OCI-LY1 (cell line): ENCODE measurements at regions not wholly inside any gene's neighbourhood (a gene's known extent, or its start where the extent isn't known, plus 50 kb on each side); places are given as distances from the start of the nearest gene placed in this dataset.

Experiments
- CTCF ChIP-seq: fragments of 200-600 bp; sonication (generic), shearing (Covaris generic); IDR thresholded peaks from 2 replicates; pipeline ENCODE4 v1.5.1; 2017; ENCODE audit warnings: mild to moderate bottlenecking, antibody characterized with exemption, low read length, moderate library complexity, mixed read lengths
- EZH2 ChIP-seq: fragments of 200-600 bp; sonication (generic), shearing (Covaris generic); IDR thresholded peaks from 2 replicates; pipeline ENCODE4 v1.8.0; 2017; ENCODE audit warnings: borderline replicate concordance, mixed run types, mild to moderate bottlenecking, antibody characterized with exemption, low read length, moderate library complexity, mixed read lengths

- no peak for TF ChIP-seq CTCF
- no peak for TF ChIP-seq EZH2
Measured at GRCh38 chr2:22143840-22144239, 1020.1 kb downstream of the TDRD15 start.
